ENCODE measurements at regions not wholly inside any gene's neighbourhood (a gene's known extent, or its start where the extent isn't known, plus 50 kb on each side); places are given as distances from the start of the nearest gene placed in this dataset.
"Not testable (repeated sequence)": the region's sequence is repeated elsewhere in the genome, so short reads cannot be mapped to it uniquely, and the experiment has no call there.

DNA sequence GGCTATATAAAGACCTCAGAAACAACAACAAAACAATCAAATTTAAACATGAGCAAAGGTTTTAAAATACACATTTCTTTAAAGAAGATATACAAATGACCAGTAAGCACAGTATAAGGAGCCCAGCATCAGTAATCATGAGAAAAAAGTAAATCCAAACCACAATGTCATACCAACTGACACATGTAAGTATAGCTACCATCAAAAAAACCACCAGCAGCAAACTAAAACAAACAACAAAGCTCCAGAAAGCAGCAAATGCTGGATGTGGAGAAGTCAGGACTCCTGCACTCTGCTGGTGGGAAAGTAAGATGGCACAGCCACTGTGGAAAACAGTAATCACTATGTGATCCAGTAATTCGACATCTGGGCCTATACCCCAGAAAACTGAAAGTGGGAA lies 368.5 kb downstream of the CDY2B start:
- TF ChIP-seq FOXA1 (IDR thresholded peaks at IDR 0.05); SP1 (IDR thresholded peaks at IDR 0.05); JUND (IDR thresholded peaks at IDR 0.05); TAF1 (conservative IDR thresholded peaks at IDR 0.05); YY1 (IDR thresholded peaks at IDR 0.05); REST (IDR thresholded peaks at IDR 0.05); RAD21 (IDR thresholded peaks at IDR 0.05); GABPA (IDR thresholded peaks at IDR 0.05 in 1 of 2, conservative IDR thresholded peaks at IDR 0.05 in 1 of 2); RXRA (IDR thresholded peaks at IDR 0.05); NR2F2 (IDR thresholded peaks at IDR 0.05); HNF4A (conservative IDR thresholded peaks at IDR 0.05): not testable (repeated sequence)
- TF ChIP-seq, protein P1, sequence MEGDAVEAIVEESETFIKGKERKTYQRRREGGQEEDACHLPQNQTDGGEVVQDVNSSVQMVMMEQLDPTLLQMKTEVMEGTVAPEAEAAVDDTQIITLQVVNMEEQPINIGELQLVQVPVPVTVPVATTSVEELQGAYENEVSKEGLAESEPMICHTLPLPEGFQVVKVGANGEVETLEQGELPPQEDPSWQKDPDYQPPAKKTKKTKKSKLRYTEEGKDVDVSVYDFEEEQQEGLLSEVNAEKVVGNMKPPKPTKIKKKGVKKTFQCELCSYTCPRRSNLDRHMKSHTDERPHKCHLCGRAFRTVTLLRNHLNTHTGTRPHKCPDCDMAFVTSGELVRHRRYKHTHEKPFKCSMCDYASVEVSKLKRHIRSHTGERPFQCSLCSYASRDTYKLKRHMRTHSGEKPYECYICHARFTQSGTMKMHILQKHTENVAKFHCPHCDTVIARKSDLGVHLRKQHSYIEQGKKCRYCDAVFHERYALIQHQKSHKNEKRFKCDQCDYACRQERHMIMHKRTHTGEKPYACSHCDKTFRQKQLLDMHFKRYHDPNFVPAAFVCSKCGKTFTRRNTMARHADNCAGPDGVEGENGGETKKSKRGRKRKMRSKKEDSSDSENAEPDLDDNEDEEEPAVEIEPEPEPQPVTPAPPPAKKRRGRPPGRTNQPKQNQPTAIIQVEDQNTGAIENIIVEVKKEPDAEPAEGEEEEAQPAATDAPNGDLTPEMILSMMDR (IDR thresholded peaks at IDR 0.05; ENCODE audit: low read depth, low read length, missing input control): not testable (repeated sequence)
- TF ChIP-seq, protein P2, sequence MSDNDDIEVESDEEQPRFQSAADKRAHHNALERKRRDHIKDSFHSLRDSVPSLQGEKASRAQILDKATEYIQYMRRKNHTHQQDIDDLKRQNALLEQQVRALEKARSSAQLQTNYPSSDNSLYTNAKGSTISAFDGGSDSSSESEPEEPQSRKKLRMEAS (IDR thresholded peaks at IDR 0.05): not testable (repeated sequence)
- TF ChIP-seq, protein P3, sequence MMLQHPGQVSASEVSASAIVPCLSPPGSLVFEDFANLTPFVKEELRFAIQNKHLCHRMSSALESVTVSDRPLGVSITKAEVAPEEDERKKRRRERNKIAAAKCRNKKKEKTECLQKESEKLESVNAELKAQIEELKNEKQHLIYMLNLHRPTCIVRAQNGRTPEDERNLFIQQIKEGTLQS (IDR thresholded peaks at IDR 0.05): not testable (repeated sequence)

All from liver (tissue), 3 donors.